WERI-Rb-1 (cell line): ENCODE measurements at regions not wholly inside any gene's neighbourhood (a gene's known extent, or its start where the extent isn't known, plus 50 kb on each side); places are given as distances from the start of the nearest gene placed in this dataset.

Experiments
- DNase-seq: peaks from one replicate; pipeline ENCODE4 v3.0.0-alpha.2; 2020
- H3K27ac ChIP-seq: fragments of 250-450 bp; sonication (Bioruptor Pico); 2 replicates; pipeline ENCODE4 v1.5.1; 2020; ENCODE audit warnings: mild to moderate bottlenecking, moderate library complexity
- H3K27me3 ChIP-seq: fragments of 250-450 bp; sonication (Bioruptor Pico); 2 replicates; pipeline ENCODE4 v1.5.1; 2021; ENCODE audit warnings: mild to moderate bottlenecking, low read depth, moderate library complexity; ENCODE audit not compliant: insufficient read depth, severe bottlenecking
- H3K36me3 ChIP-seq: fragments of 250-450 bp; sonication (Bioruptor Pico); 2 replicates; pipeline ENCODE4 v1.5.1; 2020; ENCODE audit warnings: mild to moderate bottlenecking, moderate library complexity
- H3K4me3 ChIP-seq: 2 replicates; pipeline ENCODE4 v1.5.1; 2011; ENCODE audit warnings: low read depth, mild to moderate bottlenecking, control low read depth, low read length
- H3K9me3 ChIP-seq: fragments of 250-450 bp; sonication (Bioruptor Pico); 2 replicates; pipeline ENCODE4 v1.5.1; 2021; ENCODE audit warnings: mild to moderate bottlenecking, moderate library complexity; ENCODE audit not compliant: severe bottlenecking
- CTCF ChIP-seq: IDR thresholded peaks from 2 replicates; pipeline ENCODE4 v1.5.1; 2011; ENCODE audit warnings: low read depth, mild to moderate bottlenecking, control low read depth, inconsistent platforms, low read length

GRCh38 chr14:32011225-32011624, 65.9 kb upstream of the ARHGAP5 start:
- DNase-seq: no peak
- Histone ChIP-seq H3K27ac (no peak overlapping the region), H3K4me3 (no peak overlapping the region), H3K36me3 (no peaks in the 10 kb centered on the region), H3K27me3 (no peaks in the 10 kb centered on the region), H3K9me3 (no peaks in the 10 kb centered on the region)
- TF ChIP-seq CTCF: no peak

DNA sequence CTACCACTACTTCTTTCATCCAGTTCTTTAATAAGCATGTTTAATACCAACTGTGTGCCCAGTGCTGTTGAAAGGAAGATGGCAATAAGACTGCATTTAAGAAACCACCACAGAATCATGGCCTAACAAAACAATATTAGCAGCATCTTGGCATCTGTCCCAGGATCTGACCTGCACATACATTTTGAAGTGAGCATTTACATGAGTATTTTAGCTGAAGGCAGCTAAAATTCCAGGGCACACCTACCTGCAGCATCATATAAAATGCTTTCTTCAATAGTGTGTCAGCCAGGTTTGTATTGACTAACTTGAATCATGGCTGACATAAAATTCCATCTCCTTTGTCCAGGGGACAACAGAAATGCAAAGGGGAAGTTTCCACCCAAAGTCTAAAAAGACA, 65.0 kb upstream of the ARHGAP5 start:
- no peak for DNase-seq
- no peak for TF ChIP-seq CTCF
- H3K4me3 ChIP-seq: no peak overlapping the region
- H3K9me3 ChIP-seq: no peaks in the 10 kb centered on the region
- H3K27me3 ChIP-seq: no peaks in the 10 kb centered on the region
- H3K36me3 ChIP-seq: no peaks in the 10 kb centered on the region
- H3K27ac ChIP-seq: no peak overlapping the region

DNA sequence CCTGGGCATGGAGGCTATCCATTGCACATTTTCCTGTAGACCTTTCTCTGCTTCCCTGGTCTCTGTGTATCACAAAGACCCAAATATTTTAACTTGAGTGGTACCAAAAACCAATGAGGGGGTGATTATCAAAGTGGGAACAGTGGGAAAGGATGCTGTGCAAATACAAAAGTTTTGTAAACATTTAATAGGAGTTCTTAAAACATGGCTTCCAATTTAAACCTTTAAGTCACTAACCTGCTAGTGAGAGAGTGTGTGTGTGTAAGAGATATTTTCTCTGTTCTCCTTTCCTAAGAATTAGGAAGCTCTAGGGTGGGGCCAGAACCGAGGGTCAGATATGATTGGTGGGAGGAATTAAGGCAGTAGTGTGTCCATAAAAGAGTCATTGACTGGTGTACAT, 64.5 kb upstream of the ARHGAP5 start:
- DNase-seq: no peak
- no peak for TF ChIP-seq CTCF
- Histone ChIP-seq H3K27ac (no peak overlapping the region), H3K36me3 (no peaks in the 10 kb centered on the region), H3K9me3 (no peaks in the 10 kb centered on the region), H3K4me3 (no peak overlapping the region), H3K27me3 (no peaks in the 10 kb centered on the region)

DNA sequence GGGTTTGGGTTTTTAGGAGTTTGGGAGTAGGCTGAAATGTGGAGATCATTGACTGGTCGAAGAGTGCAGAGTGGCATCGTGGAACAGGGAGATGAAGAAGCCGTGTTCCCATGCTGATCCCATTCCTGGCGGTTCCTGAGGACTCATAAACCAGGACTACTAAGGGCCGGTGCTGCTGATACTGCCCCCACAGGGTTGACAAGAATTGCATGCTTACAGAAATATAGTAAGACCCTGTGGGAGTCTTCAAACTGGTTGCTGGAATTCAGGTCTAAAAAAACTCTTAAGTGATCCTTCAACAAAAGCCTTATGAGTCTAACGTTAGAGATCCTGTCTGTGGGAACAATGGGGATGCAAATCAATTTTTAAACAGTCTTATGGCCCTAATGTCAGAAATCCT, 64.0 kb upstream of the ARHGAP5 start:
- peak; percentile 28; the same call in 1 of the 2 replicates for TF ChIP-seq CTCF
- no peaks in the 10 kb centered on the region for H3K27me3 ChIP-seq
- no peaks in the 10 kb centered on the region for H3K9me3 ChIP-seq
- no peaks in the 10 kb centered on the region for H3K36me3 ChIP-seq
- H3K4me3 ChIP-seq: no peak overlapping the region
- DNase-seq: peak; percentile 24
- no peak overlapping the region for H3K27ac ChIP-seq

- no peak for DNase-seq
- Histone ChIP-seq H3K27me3 (no peaks in the 10 kb centered on the region), H3K27ac (no peak overlapping the region), H3K9me3 (no peaks in the 10 kb centered on the region), H3K36me3 (no peaks in the 10 kb centered on the region), H3K4me3 (no peak overlapping the region)
- no peak for TF ChIP-seq CTCF
Observed at GRCh38 chr14:32014057-32014456, 63.0 kb upstream of the ARHGAP5 start.

DNA sequence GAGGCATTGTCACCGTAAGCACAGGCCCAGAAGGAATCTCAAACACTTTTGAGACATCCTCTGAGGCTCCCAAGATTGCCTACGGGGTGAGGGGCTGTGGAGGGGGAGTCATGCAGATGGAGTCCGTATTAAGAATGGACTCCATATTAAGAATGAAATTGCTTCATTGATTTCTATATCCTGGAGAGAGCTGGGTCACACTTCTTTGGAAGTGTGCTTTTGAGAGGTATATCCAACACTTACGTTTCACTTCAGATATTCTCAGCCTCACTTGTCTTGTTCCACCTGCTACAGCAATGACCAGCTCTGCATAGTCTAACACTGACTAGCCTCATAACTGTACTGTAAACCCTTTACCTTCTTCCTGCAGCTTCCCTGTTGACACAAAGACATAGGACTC, 62.6 kb upstream of the ARHGAP5 start:
- H3K27me3 ChIP-seq: no peaks in the 10 kb centered on the region
- H3K27ac ChIP-seq: no peak overlapping the region
- no peak for TF ChIP-seq CTCF
- no peak overlapping the region for H3K4me3 ChIP-seq
- no peak for DNase-seq
- H3K9me3 ChIP-seq: no peaks in the 10 kb centered on the region
- no peaks in the 10 kb centered on the region for H3K36me3 ChIP-seq
